NCI-H2081 (cell line): ENCODE measurements at regions not wholly inside any gene's neighbourhood (a gene's known extent, or its start where the extent isn't known, plus 50 kb on each side); places are given as distances from the start of the nearest gene placed in this dataset.
"Not testable (repeated sequence)": the region's sequence is repeated elsewhere in the genome, so short reads cannot be mapped to it uniquely, and the experiment has no call there.

Source experiments
- DNase-seq, 2 experiments: peaks; one replicate each; lab custom pipeline; 2025; lab: John Stamatoyannopoulos, UW

GRCh38 chr15:30760633-30761032 lies 134.7 kb downstream of the ARHGAP11B start:
- DNase-seq, result not testable (repeated sequence)

- DNase-seq, result not testable (repeated sequence)
These were observed 135.4 kb downstream of the ARHGAP11B start for GRCh38 chr15:30761365-30761764.

- DNase-seq, result peak; percentile 59 to 86
These were observed 134.2 kb upstream of the FAN1 start for GRCh38 chr15:30769390-30770124.

- no peak for DNase-seq
These were observed 133.0 kb upstream of the FAN1 start for GRCh38 chr15:30770759-30771158.

- no peak for DNase-seq
These were observed 120.7 kb upstream of the FAN1 start for GRCh38 chr15:30783019-30783418.

GRCh38 chr15:30788595-30788994 lies 115.1 kb upstream of the FAN1 start:
- no peak for DNase-seq

- no peak for DNase-seq
These were observed 112.2 kb upstream of the FAN1 start for GRCh38 chr15:30791239-30792175.

GRCh38 chr15:30792843-30793242 lies 110.9 kb upstream of the FAN1 start:
- DNase-seq, result peak in 1 of 2 experiments; percentile 20

GRCh38 chr15:30794388-30794787 lies 109.3 kb upstream of the FAN1 start:
- no peak for DNase-seq

GRCh38 chr15:30799565-30799964 lies 104.2 kb upstream of the FAN1 start:
- DNase-seq, result peak; percentile 16 to 29

- peak; percentile 85 to 91 for DNase-seq
These were observed 102.4 kb upstream of the FAN1 start for GRCh38 chr15:30801140-30801895.

GRCh38 chr15:30802001-30802400 lies 101.7 kb upstream of the FAN1 start:
- DNase-seq, result not testable (repeated sequence)

- not testable (repeated sequence) for DNase-seq
These were observed 100.0 kb upstream of the FAN1 start for GRCh38 chr15:30803703-30804102.

GRCh38 chr15:30816430-30816829 lies 87.3 kb upstream of the FAN1 start:
- DNase-seq, result no peak

- DNase-seq, result peak; percentile 84 to 97
These were observed 80.5 kb upstream of the FAN1 start for GRCh38 chr15:30823068-30823813.

GRCh38 chr15:30824518-30825195 lies 79.1 kb upstream of the FAN1 start:
- DNase-seq, result peak in 1 of 2 experiments; percentile 59

- DNase-seq, result no peak
These were observed 76.0 kb upstream of the FAN1 start for GRCh38 chr15:30827625-30828303.

GRCh38 chr15:30828304-30828639 lies 75.4 kb upstream of the FAN1 start:
- DNase-seq, result not testable (repeated sequence)

- no peak for DNase-seq
These were observed 72.8 kb upstream of the FAN1 start for GRCh38 chr15:30830961-30831360.

- not testable (repeated sequence) for DNase-seq
These were observed 70.3 kb upstream of the FAN1 start for GRCh38 chr15:30833379-30833778.
